ENCODE measurements at regions not wholly inside any gene's neighbourhood (a gene's known extent, or its start where the extent isn't known, plus 50 kb on each side); places are given as distances from the start of the nearest gene placed in this dataset.
"Not testable (repeated sequence)": the region's sequence is repeated elsewhere in the genome, so short reads cannot be mapped to it uniquely, and the experiment has no call there.

- DNase-seq (ENCODE audit: low spot score) = no peak
Observed at GRCh38 chr2:107548216-107548615, 278.5 kb upstream of the RGPD4 start.

GRCh38 chr2:107553046-107553445 is 273.6 kb upstream of the RGPD4 start:
- no peak for DNase-seq (ENCODE audit: low spot score)

- peak; percentile 12 for DNase-seq (ENCODE audit: low spot score)
Observed at GRCh38 chr2:107553539-107553938, 273.2 kb upstream of the RGPD4 start.

GRCh38 chr2:107556038-107556627 is 270.6 kb upstream of the RGPD4 start:
- no peak for DNase-seq (ENCODE audit: low spot score)

GRCh38 chr2:107558295-107558694 is 268.4 kb upstream of the RGPD4 start:
- no peak for DNase-seq (ENCODE audit: low spot score)

GRCh38 chr2:107569496-107569895 is 257.2 kb upstream of the RGPD4 start:
- DNase-seq (ENCODE audit: low spot score) = no peak

- DNase-seq (ENCODE audit: low spot score) = no peak
Observed at GRCh38 chr2:107570876-107571275, 255.8 kb upstream of the RGPD4 start.

- not testable (repeated sequence) for DNase-seq (ENCODE audit: low spot score)
Observed at GRCh38 chr2:107572890-107573289, 253.8 kb upstream of the RGPD4 start.

- no peak for DNase-seq (ENCODE audit: low spot score)
Observed at GRCh38 chr2:107576991-107577390, 249.7 kb upstream of the RGPD4 start.

- no peak for DNase-seq (ENCODE audit: low spot score)
Observed at GRCh38 chr2:107582487-107582886, 244.2 kb upstream of the RGPD4 start.

GRCh38 chr2:107584577-107584976 is 242.1 kb upstream of the RGPD4 start:
- DNase-seq (ENCODE audit: low spot score) = no peak

- no peak for DNase-seq (ENCODE audit: low spot score)
Observed at GRCh38 chr2:107585851-107586250, 240.8 kb upstream of the RGPD4 start.

GRCh38 chr2:107588181-107588580 is 238.5 kb upstream of the RGPD4 start:
- no peak for DNase-seq (ENCODE audit: low spot score)

- DNase-seq (ENCODE audit: low spot score) = peak; percentile 26
Observed at GRCh38 chr2:107589079-107589491, 237.6 kb upstream of the RGPD4 start.

- no peak for DNase-seq (ENCODE audit: low spot score)
Observed at GRCh38 chr2:107591561-107592279, 235.0 kb upstream of the RGPD4 start.

GRCh38 chr2:107592280-107592624 is 234.4 kb upstream of the RGPD4 start:
- DNase-seq (ENCODE audit: low spot score) = no peak

GRCh38 chr2:107595285-107595684 is 231.4 kb upstream of the RGPD4 start:
- no peak for DNase-seq (ENCODE audit: low spot score)

GRCh38 chr2:107595749-107596148 is 230.9 kb upstream of the RGPD4 start:
- peak; percentile 16 for DNase-seq (ENCODE audit: low spot score)

- no peak for DNase-seq (ENCODE audit: low spot score)
Observed at GRCh38 chr2:107597507-107597906, 229.2 kb upstream of the RGPD4 start.

GRCh38 chr2:107602801-107603200 is 223.9 kb upstream of the RGPD4 start:
- no peak for DNase-seq (ENCODE audit: low spot score)

- no peak for DNase-seq (ENCODE audit: low spot score)
Observed at GRCh38 chr2:107607054-107607453, 219.6 kb upstream of the RGPD4 start.

GRCh38 chr2:107607473-107607872 is 219.2 kb upstream of the RGPD4 start:
- no peak for DNase-seq (ENCODE audit: low spot score)

GRCh38 chr2:107615039-107615438 is 211.7 kb upstream of the RGPD4 start:
- no peak for DNase-seq (ENCODE audit: low spot score)

- no peak for DNase-seq (ENCODE audit: low spot score)
Observed at GRCh38 chr2:107618769-107619168, 207.9 kb upstream of the RGPD4 start.
